HG02798 (cell line): ENCODE measurements at regions not wholly inside any gene's neighbourhood (a gene's known extent, or its start where the extent isn't known, plus 50 kb on each side); places are given as distances from the start of the nearest gene placed in this dataset.

Experiments used
- ATAC-seq: cut with Tn5 transposase; IDR thresholded peaks from one replicate; pipeline ENCODE4 v1.9.1; 2021; ENCODE audit warnings: mild to moderate bottlenecking; ENCODE audit not compliant: unreplicated experiment, poor library complexity

- ATAC-seq, result no peak
These were observed 50.5 kb upstream of the DLX2 start for GRCh38 chr2:172153156-172153555.

DNA sequence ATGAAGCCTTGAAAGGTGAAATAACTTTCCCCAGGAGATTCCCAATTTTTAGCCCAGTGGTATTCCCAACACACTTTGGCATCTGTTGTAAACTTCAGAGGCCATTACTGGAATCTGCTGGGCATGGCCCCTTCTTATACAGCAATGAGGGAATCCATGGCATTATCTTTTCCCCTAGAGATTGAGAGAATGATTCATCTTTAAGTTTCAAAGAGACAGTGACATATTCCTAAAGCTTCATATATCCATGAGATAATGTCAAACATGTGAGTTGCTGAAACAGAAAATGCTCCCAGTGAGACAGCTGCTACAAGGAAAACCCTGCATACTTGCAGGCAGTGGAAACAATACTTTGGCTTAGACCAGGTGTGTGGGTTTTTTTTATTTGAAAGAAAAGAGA lies 51.1 kb upstream of the DLX2 start:
- ATAC-seq, result no peak

GRCh38 chr2:172155752-172156151 lies 53.1 kb upstream of the DLX2 start:
- ATAC-seq, result no peak

GRCh38 chr2:172160839-172161238 lies 58.1 kb upstream of the DLX2 start:
- no peak for ATAC-seq

DNA sequence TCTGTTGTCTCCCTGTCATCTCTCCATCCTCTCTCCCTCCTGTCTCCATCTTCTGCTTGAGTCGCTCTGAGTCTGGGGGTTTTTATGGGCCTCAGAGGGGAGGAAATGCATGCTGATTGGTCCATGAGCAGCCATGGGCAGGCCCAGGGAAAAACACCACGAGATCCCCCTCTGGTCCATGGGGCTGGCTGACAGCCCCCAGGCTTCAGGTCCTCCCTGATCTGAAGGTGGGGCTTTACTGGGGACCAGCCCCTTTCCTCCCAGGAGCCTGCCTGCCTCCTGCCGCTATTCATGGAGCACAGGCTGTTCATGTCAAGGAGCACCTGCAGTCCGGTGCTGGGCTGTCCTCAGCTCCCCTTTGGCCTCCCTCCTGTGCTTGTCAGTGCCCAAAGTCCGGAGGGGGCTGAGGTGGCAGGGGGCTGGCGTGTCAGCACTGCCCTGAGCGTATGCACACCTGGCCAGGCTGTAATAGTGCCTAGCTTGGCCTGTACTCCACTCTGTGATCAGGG lies 59.6 kb upstream of the DLX2 start:
- ATAC-seq, result no peak

DNA sequence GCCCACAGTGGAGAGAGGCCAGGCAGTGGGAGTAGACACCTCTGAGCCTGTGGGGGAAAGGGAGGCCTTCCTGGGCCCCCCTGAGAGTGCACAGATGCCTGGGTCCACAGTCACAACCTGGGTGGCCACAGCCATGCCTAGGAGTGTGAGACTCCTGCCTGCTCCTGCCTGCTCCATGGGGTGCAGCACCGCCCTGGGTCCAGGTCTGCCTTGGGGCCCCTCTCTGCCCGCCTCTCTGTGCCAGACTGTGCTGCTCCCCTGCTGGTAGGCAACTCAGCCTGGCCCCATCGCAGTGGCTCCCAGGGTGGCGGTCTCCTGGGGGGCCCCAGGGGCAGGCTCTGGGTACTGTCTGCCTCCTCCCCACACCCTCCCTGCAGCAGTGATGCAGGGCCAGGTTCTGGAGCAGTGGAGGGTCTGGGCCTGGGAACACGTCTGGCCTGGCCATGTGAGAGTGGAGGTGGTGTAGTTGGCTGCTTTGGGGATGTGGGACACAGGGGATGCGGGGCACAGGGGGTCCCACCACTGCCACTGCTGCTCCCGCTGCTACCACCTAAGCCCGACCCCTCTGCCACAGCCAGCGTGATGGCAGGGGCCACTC lies 60.1 kb upstream of the DLX2 start:
- ATAC-seq, result no peak

DNA sequence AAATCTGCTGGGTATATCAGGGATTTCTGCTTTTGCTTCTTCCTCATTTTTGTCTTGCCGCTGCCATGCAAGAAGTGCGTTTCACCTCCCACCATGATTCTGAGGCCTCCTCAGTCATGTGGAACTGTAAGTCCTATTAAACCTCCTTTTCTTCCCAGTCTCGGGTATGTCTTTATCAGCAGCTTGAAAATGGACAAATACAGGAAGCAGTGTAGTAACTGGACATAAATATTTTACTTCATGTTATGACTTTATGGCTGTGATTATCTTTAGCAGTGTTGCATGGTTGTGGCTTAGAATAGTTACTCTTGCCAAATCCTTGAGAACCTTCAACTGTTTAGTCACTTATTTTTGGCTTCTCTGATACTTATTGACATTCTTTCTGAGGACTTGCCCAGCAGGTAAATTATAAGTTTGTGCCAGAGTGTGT lies 66.2 kb upstream of the DLX2 start:
- ATAC-seq, result no peak

- no peak for ATAC-seq
These were observed 66.9 kb upstream of the DLX2 start for GRCh38 chr2:172169611-172170010.

- ATAC-seq, result peak; percentile 48
These were observed 69.9 kb upstream of the DLX2 start for GRCh38 chr2:172172513-172173173.

DNA sequence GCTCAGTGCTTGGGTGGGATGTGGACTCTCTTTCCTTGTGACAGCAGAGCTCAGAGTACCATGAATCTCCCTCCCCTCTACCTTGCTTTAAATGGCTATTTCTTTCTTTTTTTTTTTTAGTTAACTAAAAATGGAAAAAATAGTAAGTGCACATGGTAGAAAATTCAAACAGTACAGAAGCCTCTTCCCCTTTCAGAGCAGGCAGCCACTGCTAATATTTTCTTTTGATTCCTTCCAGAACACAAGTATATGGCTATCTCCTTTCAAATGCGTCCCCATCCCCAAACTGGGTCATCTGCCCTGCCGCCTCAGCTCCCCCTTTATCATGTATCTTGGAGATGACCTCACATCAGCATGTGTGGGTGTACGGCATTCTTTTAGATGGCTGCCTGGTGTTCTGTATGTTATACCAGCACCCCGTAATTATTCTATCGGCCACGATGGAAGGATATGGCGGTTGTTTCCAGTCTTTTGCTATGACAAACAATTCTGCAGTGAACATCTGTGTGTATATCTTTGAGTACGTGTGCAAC lies 70.5 kb upstream of the DLX2 start:
- ATAC-seq, result no peak

GRCh38 chr2:172177581-172177980 lies 74.9 kb upstream of the DLX2 start:
- ATAC-seq, result no peak

- ATAC-seq, result no peak
These were observed 75.3 kb upstream of the DLX2 start for GRCh38 chr2:172177996-172178395.

DNA sequence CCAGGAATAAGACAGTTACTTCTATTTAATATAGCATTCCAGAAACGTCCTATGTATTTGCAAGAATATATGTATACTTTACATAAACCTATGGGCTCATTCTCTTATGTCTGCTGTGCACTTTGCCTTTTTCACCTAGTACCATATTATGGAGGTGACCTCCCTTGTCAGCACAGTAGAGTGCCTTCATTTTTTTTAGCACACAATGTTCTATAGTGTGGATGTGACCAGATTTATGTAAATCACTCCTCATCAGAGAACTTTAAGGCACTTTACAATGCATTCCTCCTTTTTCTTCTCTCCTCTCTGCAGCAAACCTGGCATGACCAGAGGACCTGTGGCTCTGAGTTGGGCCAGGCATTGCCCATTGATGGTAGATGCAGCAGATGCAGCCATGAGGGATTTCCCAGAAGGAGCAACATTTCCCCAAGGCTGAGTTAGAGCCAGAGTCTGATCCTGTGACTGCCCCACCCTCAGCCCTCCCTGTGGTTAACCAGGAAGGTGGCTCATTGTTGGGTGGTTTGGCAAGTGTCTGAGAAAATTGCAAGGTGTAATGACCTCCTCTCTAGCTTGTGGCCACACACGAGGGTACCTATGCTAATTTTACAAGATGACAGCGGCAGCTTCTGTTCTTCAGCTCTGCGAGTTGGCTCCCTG lies 76.5 kb upstream of the DLX2 start:
- no peak for ATAC-seq

- no peak for ATAC-seq
These were observed 79.1 kb upstream of the DLX2 start for GRCh38 chr2:172181840-172182239.

GRCh38 chr2:172182624-172183023 lies 79.9 kb upstream of the DLX2 start:
- no peak for ATAC-seq

GRCh38 chr2:172193331-172194089 lies 90.8 kb upstream of the DLX2 start:
- ATAC-seq, result no peak

DNA sequence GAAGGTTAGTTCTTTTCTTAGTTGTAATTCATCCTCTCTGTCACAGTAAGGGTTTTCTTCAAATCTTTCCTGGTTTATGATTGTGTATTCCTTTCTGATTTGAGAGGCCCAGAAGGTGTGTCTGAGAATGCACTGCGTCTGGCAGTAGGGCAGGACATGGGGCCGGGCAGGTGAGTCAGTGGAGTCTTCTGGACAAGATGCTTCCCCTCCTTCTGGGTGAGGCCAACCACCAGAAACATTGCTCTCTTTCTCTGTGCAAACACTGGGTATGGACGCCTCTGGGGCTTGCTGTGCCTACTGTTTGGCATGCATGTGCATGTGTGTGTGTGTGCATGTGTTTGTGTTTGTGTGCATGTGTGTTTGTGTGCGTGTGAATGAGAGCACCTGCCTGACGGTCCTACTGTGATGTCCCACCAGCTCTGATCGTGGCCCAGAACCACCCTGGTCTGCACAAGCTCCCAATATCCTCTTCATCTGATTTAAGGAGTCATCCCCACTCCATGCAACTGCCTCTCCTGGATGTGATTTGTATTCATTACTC lies 93.2 kb upstream of the DLX2 start:
- no peak for ATAC-seq

DNA sequence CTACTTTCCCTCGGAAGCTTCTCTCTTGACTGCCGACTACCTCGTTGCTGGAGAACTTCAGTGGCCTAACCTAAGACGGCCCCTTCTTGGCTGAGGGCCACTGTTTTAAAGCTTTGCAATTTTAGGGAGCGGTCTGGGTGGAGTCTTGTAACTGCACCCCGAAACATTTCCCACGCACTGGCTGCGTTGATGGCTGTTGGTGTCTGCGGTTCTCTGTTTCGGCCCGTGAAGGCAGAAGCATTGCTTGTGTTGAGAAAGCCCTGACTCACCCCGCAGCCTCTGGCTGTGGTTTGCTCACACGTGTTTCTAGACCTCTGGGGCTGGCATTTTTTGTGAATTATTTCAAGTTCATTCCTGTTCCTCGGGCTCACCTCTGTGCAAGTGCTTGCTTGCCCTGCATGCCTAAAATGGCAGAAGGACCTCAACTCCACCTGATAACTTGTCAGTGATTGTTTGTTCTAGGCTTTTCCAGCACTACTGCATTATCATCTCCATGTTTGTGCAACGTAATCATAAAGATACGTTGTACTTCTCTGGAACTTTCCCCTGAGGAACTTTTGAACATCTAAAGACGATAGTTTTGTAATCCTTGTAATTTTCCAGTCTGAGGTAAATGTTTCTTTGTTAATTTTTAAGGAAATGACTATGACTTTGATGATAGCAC lies 94.2 kb upstream of the DLX2 start:
- ATAC-seq, result no peak

DNA sequence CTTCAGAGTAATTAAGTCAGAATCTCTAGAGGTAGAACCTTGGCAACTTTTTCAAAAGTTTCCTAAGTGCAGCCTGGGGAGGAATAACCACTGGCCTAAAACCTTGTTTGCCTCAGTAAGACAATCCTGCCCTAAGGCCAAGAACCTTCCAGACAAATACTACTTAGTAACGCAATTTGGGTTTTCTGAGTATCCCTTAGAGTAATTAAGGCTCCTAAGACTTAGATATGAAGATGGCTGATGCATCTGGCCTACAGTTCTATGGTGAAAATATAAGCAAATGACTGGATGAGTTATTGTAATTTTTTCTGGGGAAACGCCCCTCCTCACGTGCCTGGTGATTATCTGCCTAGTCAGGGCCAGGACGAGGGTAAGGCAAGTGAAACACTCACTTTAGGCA lies 95.7 kb upstream of the DLX2 start:
- no peak for ATAC-seq

DNA sequence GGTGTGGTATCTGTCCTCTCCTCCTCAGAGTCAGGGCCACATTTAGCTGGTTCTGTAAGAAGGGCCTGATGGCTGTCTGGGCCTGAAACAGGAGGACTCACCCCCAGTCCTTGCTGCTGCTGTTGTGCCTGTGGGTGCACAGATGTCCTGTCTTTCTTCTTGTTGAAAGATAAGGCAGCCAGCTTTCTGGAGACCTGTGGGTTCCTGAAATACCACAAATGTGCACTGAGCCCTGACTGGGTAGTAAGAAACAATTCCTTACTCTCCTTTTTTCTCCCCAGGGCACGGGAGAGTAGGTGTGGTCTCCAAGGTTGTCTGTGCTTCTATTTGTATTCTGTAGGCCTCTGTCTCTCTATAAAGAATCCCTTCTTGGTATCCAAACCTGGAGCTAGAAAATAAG lies 96.2 kb upstream of the DLX2 start:
- ATAC-seq, result no peak
